ENCODE measurements at regions not wholly inside any gene's neighbourhood (a gene's known extent, or its start where the extent isn't known, plus 50 kb on each side); places are given as distances from the start of the nearest gene placed in this dataset.
A peak's percentile ranks its signal among the peaks of the same experiment; 100 is the strongest.
"Not testable (repeated sequence)": the region's sequence is repeated elsewhere in the genome, so short reads cannot be mapped to it uniquely, and the experiment has no call there.

GRCh38 chr10:9850415-9850814 is 1167.3 kb upstream of the CELF2 start:
- DNase-seq (ENCODE audit: low spot score): no peak

- no peak for DNase-seq (ENCODE audit: low spot score)
Measured at GRCh38 chr10:9851808-9852207, 1165.9 kb upstream of the CELF2 start.

DNA sequence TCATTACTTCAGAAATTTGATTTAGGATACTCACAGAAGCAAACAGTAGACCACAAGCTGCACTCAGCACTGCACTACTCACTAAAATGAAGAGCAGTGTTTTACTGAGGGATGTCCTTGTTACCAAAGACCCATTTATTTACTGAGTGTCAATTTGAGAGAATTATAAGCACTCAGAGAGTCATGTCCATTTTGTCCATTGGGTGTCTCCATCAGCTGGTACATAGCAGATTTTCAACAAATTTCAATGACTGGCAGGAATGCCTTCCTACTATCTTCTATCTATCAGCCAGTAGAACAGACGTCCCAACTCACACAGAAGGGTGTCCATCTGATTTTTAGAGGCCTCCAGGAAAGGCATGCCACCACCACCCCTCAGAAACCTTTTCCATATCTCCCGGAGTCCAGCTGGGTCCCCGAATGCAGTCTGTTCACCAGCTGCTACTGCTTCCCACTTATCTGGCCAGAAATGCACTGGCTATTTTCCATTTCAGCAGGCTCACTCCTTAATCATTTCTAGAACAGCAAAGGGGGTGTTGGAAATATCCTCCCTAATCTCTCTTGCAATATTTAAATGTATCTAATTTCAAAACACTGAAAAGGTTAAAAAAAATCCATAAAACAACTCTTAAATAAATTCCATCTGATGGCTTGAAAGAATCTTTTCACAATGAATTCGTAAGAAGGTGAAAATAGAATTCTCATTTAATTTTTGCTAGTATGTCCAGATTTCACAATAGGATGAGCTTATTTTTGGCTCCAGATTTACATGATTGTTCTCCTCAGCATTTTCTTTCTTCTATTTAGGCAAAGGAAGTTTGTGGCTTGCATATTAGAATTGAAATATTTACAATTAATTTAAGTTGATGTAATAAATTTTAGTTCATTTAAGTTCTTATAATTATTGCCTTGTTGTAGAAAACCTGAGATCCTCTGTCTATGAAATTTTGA is 1164.0 kb upstream of the CELF2 start:
- no peak for DNase-seq (ENCODE audit: low spot score)

- DNase-seq (ENCODE audit: low spot score): not testable (repeated sequence)
Measured at GRCh38 chr10:9855451-9855850, 1162.2 kb upstream of the CELF2 start.

DNA sequence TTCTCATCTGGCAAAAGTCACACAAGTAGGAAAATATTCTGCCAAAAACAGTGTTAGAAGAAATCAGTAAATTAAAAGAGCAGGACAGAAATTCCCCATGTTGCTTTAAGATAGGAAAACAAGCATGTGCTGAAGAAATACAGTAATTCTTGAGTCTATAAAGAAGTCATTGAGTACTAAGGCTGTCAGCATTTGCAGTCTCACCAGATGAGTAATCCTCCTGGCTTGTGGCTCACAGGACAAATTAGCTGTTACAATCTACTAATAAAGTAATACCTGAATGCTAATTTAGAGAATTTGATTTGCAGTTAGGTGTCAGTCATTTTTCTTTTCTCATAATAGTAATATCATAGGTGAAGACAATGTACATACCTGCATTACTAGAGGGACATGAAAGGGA is 1158.9 kb upstream of the CELF2 start:
- DNase-seq (ENCODE audit: low spot score): no peak

GRCh38 chr10:9860045-9860444 is 1157.6 kb upstream of the CELF2 start:
- no peak for DNase-seq (ENCODE audit: low spot score)

DNA sequence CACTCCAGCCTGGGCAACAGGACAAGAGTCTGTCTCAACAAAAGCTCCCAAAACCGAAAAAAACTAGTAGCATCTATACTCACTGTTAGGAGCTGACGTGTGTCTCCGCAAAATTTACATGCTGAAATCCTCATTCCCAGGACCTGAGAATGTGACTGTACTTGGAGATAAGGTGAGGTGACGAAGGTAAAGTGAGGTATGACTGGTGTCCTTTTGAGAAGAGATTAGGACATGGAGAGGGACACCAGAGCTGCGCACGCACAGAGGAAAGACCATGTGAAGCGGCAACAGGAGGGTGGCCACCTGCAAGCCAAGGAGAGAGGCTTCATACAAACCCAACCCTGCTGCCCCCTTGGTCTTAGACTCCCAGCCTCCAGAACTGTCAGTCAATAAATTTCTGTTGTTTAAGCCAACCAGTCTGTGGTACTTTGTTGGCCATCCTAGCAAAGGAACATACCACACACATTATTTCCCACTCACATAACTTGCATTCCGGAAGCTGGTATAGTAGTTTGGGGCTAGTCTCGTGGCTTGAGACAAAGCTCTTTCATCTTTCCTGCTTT is 1154.0 kb upstream of the CELF2 start:
- DNase-seq (ENCODE audit: low spot score): no peak

DNA sequence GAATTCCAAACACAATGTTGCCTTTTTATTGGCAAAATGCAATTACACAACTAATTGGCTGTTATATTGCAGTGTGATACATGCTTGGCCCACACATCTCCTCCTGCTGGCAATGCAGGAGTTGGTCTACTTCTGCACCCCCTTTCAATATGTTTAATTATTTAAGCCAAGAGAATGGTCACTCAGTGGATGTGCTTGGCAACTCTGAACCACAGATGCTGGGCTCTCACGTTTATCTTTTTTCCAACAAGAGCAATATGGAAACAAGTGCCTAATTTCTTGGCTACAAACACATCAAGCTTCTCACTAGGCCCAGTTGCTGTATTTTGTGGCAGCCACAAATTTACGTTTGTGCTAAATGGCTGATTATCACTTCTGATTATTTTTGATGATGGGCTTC is 1149.2 kb upstream of the CELF2 start:
- DNase-seq (ENCODE audit: low spot score): no peak

DNA sequence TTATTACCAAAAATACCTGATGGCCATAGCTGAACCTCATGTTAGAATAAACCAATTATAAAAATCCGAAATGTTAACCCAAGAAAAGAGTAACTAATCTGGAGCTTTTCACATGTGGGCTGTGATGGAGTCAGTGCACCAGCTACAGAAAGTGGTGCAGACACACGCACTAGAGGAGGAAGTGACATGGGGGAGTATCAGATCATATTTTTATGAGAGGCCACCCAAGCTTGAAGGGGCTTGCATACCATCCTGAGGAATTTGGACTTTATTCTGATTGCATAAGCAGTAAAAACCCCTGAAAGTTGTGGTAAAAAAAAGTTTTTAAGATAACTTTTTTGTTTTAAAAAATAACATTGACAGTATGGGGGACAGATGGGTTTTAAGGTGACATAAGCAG is 1148.5 kb upstream of the CELF2 start:
- DNase-seq (ENCODE audit: low spot score): no peak

GRCh38 chr10:9869606-9870176 is 1148.0 kb upstream of the CELF2 start:
- DNase-seq (ENCODE audit: low spot score): no peak

GRCh38 chr10:9875353-9875752 is 1142.3 kb upstream of the CELF2 start:
- no peak for DNase-seq (ENCODE audit: low spot score)

DNA sequence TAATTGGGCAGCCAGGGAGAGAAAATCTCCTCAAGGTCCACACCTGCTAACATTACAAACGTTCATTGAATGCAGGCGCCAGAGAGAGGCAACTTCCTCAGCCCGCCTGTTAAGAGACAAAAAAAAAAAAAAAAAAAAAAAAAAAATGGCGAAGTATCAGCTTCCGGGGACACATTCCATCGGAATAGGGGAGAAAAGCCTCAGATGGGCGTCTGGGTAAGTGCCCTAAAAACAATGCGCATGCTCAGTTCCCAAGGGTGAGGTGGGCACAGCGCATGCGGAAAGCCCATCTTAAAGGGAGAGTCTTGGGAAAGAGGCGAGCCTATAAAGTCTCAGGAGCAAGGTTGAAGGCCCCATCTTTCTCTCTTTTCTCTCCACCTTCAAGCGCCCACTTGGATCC is 1139.7 kb upstream of the CELF2 start:
- no peak for DNase-seq (ENCODE audit: low spot score)

DNA sequence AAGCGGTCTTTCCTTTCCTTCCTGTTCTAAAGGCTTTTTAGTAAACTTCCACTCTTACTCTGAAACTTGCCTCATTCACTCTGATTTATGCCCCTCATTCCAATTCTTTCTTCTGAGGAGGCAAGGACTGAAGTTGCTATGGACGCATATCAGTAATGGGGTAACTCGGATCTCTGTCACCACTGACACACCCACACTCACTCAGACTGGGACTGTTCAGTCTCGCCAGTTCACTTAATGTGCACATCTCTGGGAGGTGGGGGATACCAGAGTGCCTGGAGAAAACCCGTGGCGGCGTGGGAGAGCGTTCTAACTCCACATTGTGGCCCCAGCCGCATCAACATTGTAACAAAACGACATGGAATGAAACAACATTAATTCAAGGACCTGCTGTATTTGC is 1139.3 kb upstream of the CELF2 start:
- no peak for DNase-seq (ENCODE audit: low spot score)

DNA sequence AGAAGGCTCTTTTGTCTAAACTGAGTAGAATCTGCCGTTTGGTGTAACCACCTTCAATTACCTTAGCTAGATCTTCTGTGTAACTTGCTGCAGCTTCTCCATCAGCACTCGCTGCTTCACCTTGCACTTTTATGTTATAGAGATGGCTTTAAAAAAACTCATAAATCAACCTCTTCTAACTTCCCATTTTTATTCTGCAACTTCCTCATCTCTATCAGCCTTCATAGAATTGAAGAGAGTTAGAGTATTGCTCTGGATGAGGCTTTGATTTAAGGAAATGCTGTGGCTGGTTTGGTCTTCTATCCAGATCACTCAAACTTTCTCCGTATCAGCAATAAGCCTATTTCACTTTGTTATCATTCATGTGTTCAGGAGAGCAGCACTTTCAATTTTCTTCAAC is 1131.9 kb upstream of the CELF2 start:
- no peak for DNase-seq (ENCODE audit: low spot score)

- no peak for DNase-seq (ENCODE audit: low spot score)
Measured at GRCh38 chr10:9886772-9887171, 1130.9 kb upstream of the CELF2 start.

GRCh38 chr10:9895453-9895852 is 1122.2 kb upstream of the CELF2 start:
- DNase-seq (ENCODE audit: low spot score): peak; percentile 5

- DNase-seq (ENCODE audit: low spot score): no peak
Measured at GRCh38 chr10:9895981-9896380, 1121.7 kb upstream of the CELF2 start.

GRCh38 chr10:9898633-9899395 is 1118.9 kb upstream of the CELF2 start:
- DNase-seq (ENCODE audit: low spot score): no peak

DNA sequence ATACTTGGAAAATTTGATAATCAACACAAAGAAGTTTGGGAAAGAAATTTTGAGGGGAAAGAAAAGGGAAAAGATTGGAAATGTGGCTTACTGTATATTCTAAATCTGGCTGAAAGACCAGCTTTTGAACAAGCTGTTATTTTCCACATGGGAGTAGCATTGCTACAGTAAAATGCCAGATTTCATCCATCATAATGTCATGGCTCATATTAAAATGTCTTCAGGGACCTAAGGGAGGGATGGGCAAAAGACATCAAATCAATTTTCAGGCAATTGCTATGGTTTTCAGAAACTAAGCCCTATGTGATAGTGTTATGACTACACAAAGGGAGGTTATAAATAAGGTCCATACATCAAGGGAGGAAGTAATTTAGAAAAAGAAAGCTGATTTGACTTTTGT is 1116.9 kb upstream of the CELF2 start:
- DNase-seq (ENCODE audit: low spot score): no peak

DNA sequence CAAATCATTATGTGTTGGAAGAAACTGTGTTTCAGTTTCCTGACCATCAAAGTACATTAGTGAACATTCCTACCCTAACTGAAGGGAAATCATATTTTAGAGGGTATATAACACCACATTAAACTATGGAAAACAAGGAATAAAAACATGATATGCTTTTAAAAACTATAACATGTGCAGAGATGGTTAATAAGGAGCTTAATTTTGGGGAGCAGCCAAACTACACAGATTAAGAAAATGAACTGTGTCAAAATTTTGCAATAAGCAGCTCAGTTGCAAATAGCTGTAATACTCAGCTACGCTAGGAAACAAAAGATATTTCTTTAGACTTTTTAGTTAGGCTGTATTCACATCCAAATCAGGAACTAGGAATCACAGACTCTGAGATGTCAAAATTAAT is 1115.7 kb upstream of the CELF2 start:
- DNase-seq (ENCODE audit: low spot score): no peak

- DNase-seq (ENCODE audit: low spot score): no peak
Measured at GRCh38 chr10:9910446-9910845, 1107.2 kb upstream of the CELF2 start.

GRCh38 chr10:9911488-9911887 is 1106.2 kb upstream of the CELF2 start:
- DNase-seq (ENCODE audit: low spot score): no peak

All from NAMALWA (cell line).